M059J (cell line): ENCODE measurements at regions not wholly inside any gene's neighbourhood (a gene's known extent, or its start where the extent isn't known, plus 50 kb on each side); places are given as distances from the start of the nearest gene placed in this dataset.
"Not testable (repeated sequence)": the region's sequence is repeated elsewhere in the genome, so short reads cannot be mapped to it uniquely, and the experiment has no call there.

Source experiments
- DNase-seq: peaks from one replicate; pipeline ENCODE4 v3.0.0-alpha.2; 2012; ENCODE audit warnings: low read depth

- DNase-seq, result peak; percentile 49
Observed at GRCh38 chr4:49154308-49155103, 168.4 kb downstream of the CWH43 start.

- DNase-seq, result not testable (repeated sequence)
Observed at GRCh38 chr4:49155270-49155669, 169.2 kb downstream of the CWH43 start.

GRCh38 chr4:49156309-49156708 lies 170.2 kb downstream of the CWH43 start:
- not testable (repeated sequence) for DNase-seq

- not testable (repeated sequence) for DNase-seq
Observed at GRCh38 chr4:49157630-49158029, 171.6 kb downstream of the CWH43 start.

GRCh38 chr4:49161111-49161541 lies 175.1 kb downstream of the CWH43 start:
- DNase-seq, result not testable (repeated sequence)

GRCh38 chr4:49164916-49165315 lies 178.8 kb downstream of the CWH43 start:
- DNase-seq, result not testable (repeated sequence)

GRCh38 chr4:49177847-49178246 lies 191.8 kb downstream of the CWH43 start:
- DNase-seq, result not testable (repeated sequence)

GRCh38 chr4:49181088-49181487 lies 195.0 kb downstream of the CWH43 start:
- not testable (repeated sequence) for DNase-seq

GRCh38 chr4:49211396-49212194 lies 225.5 kb downstream of the CWH43 start:
- not testable (repeated sequence) for DNase-seq

GRCh38 chr4:49213250-49213649 lies 227.2 kb downstream of the CWH43 start:
- DNase-seq, result not testable (repeated sequence)

GRCh38 chr4:49213750-49214149 lies 227.7 kb downstream of the CWH43 start:
- DNase-seq, result not testable (repeated sequence)

GRCh38 chr4:49214453-49215081 lies 228.5 kb downstream of the CWH43 start:
- not testable (repeated sequence) for DNase-seq

- DNase-seq, result not testable (repeated sequence)
Observed at GRCh38 chr4:49215082-49215479, 229.0 kb downstream of the CWH43 start.

GRCh38 chr4:49216606-49217005 lies 230.5 kb downstream of the CWH43 start:
- DNase-seq, result not testable (repeated sequence)

- no peak for DNase-seq
Observed at GRCh38 chr4:49217492-49217891, 231.4 kb downstream of the CWH43 start.

- not testable (repeated sequence) for DNase-seq
Observed at GRCh38 chr4:49218094-49218493, 232.0 kb downstream of the CWH43 start.

GRCh38 chr4:49218931-49219330 lies 232.9 kb downstream of the CWH43 start:
- not testable (repeated sequence) for DNase-seq

- not testable (repeated sequence) for DNase-seq
Observed at GRCh38 chr4:49219489-49220225, 233.6 kb downstream of the CWH43 start.

- DNase-seq, result no peak
Observed at GRCh38 chr4:49221209-49221608, 235.1 kb downstream of the CWH43 start.

- not testable (repeated sequence) for DNase-seq
Observed at GRCh38 chr4:49222810-49223209, 236.7 kb downstream of the CWH43 start.

- DNase-seq, result not testable (repeated sequence)
Observed at GRCh38 chr4:49226216-49226866, 240.3 kb downstream of the CWH43 start.
